C4-2B (cell line): ENCODE measurements at regions not wholly inside any gene's neighbourhood (a gene's known extent, or its start where the extent isn't known, plus 50 kb on each side); places are given as distances from the start of the nearest gene placed in this dataset.

ENCODE experiments used
- ZFX ChIP-seq: fragments of 450-650 bp; IDR thresholded peaks from 2 replicates; pipeline ENCODE4 v1.6.1; 2017
- TF ChIP-seq, protein P1 (sequence below): fragments of 450-650 bp; conservative IDR thresholded peaks from 2 replicates; pipeline ENCODE4 v1.5.1; 2017; ENCODE audit warnings: mild to moderate bottlenecking

GRCh38 chr16:51072591-51072990 is 78.5 kb downstream of the SALL1 start:
- TF ChIP-seq, protein P1, sequence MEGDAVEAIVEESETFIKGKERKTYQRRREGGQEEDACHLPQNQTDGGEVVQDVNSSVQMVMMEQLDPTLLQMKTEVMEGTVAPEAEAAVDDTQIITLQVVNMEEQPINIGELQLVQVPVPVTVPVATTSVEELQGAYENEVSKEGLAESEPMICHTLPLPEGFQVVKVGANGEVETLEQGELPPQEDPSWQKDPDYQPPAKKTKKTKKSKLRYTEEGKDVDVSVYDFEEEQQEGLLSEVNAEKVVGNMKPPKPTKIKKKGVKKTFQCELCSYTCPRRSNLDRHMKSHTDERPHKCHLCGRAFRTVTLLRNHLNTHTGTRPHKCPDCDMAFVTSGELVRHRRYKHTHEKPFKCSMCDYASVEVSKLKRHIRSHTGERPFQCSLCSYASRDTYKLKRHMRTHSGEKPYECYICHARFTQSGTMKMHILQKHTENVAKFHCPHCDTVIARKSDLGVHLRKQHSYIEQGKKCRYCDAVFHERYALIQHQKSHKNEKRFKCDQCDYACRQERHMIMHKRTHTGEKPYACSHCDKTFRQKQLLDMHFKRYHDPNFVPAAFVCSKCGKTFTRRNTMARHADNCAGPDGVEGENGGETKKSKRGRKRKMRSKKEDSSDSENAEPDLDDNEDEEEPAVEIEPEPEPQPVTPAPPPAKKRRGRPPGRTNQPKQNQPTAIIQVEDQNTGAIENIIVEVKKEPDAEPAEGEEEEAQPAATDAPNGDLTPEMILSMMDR = no peak
- TF ChIP-seq ZFX = no peak
